CD4-positive, alpha-beta T cell (primary cell): ENCODE measurements at regions not wholly inside any gene's neighbourhood (a gene's known extent, or its start where the extent isn't known, plus 50 kb on each side); places are given as distances from the start of the nearest gene placed in this dataset.
"Not testable (repeated sequence)": the region's sequence is repeated elsewhere in the genome, so short reads cannot be mapped to it uniquely, and the experiment has no call there.

ENCODE experiments used
- ATAC-seq: fragments of 200-7000 bp; cut with Tn5 transposase; one replicate; pipeline ENCODE4 v1.10.0; 2022; ENCODE audit warnings: mild to moderate bottlenecking; ENCODE audit not compliant: poor library complexity
- CTCF ChIA-PET: fragments of 350-600 bp; sonication (Branson Sonifier 250); formaldehyde crosslinking; loops from one replicate; lab custom pipeline; 2021; ENCODE audit warnings: antibody characterized with exemption, inconsistent platforms; lab: Charles Lee
- POLR2A ChIA-PET: fragments of 350-600 bp; sonication (Branson Sonifier 250); formaldehyde crosslinking; loops from one replicate; lab custom pipeline; 2021; ENCODE audit warnings: antibody characterized with exemption, inconsistent platforms; lab: Charles Lee
- DNase-seq, 14 experiments: peaks; one replicate each; pipeline ENCODE4 v3.0.0-alpha.2; 2013 to 2020; ENCODE audit warnings: mixed read lengths in 2 of 14
- H3K27ac ChIP-seq, 2 donors: one replicate each; pipeline versions ENCODE4 v1.5.1 to v1.7.0; 2013; ENCODE audit warnings: low read length in 2 of 2, low read depth in 1 of 2, mild to moderate bottlenecking in 1 of 2
- H3K27me3 ChIP-seq, 2 experiments: 1 replicate in 1 of 2; 2 replicates in 1 of 2; pipeline versions ENCODE4 v1.6.1 to v1.7.0; 2013; ENCODE audit warnings: low read length in 2 of 2, control low read depth in 1 of 2, mild to moderate bottlenecking in 1 of 2, moderate library complexity in 1 of 2; ENCODE audit not compliant: insufficient read depth in 2 of 2, control insufficient read depth in 1 of 2
- H3K36me3 ChIP-seq: one replicate; pipeline ENCODE4 v1.6.1; 2013; ENCODE audit warnings: low read length, control low read depth; ENCODE audit not compliant: insufficient read depth
- H3K4me1 ChIP-seq: one replicate; pipeline ENCODE4 v1.6.1; 2013; ENCODE audit warnings: low read length, control low read depth; ENCODE audit not compliant: insufficient read depth
- H3K4me3 ChIP-seq: one replicate; pipeline ENCODE4 v1.5.1; 2013; ENCODE audit warnings: mild to moderate bottlenecking, low read length, moderate library complexity
- H3K9me3 ChIP-seq, 2 experiments: 1 replicate in 1 of 2; 2 replicates in 1 of 2; pipeline versions ENCODE4 v1.6.1 to v1.7.0; 2013; ENCODE audit warnings: low read length in 2 of 2, mild to moderate bottlenecking in 2 of 2, control low read depth in 1 of 2, moderate library complexity in 1 of 2; ENCODE audit not compliant: control insufficient read depth in 1 of 2, insufficient read depth in 1 of 2
- H3K27ac Mint-ChIP-seq: one replicate; pipeline ENCODE4 v1.8.0; 2020; ENCODE audit warnings: mixed read lengths
- H3K27me3 Mint-ChIP-seq: one replicate; pipeline ENCODE4 v1.8.0; 2021; ENCODE audit warnings: mixed read lengths
- H3K36me3 Mint-ChIP-seq: one replicate; pipeline ENCODE4 v1.8.0; 2021; ENCODE audit warnings: low read depth, mixed read lengths
- H3K4me1 Mint-ChIP-seq: one replicate; pipeline ENCODE4 v1.8.0; 2021; ENCODE audit warnings: low read depth, mixed read lengths
- H3K4me3 Mint-ChIP-seq: one replicate; pipeline ENCODE4 v1.8.0; 2020; ENCODE audit warnings: mild to moderate bottlenecking, mixed read lengths
- H3K9me3 Mint-ChIP-seq: one replicate; pipeline ENCODE4 v1.8.0; 2020; ENCODE audit warnings: mixed read lengths
- intact Hi-C, 2 experiments: fragments of 100-400 bp; cut with DNase I in 1 of 2; cut with micrococcal nuclease in 1 of 2; formaldehyde crosslinking; loops; one replicate each; pipeline versions ENCODE4 v1.15.1 to v1.9.0; 2023 to 2025; cut with DNase I, micrococcal nuclease
- TF ChIP-seq, protein P1 (sequence below): fragments of 200-600 bp; IDR thresholded peaks from one replicate; pipeline ENCODE4 v1.8.0; 2022; ENCODE audit warnings: antibody characterized with exemption, mild to moderate bottlenecking

DNA sequence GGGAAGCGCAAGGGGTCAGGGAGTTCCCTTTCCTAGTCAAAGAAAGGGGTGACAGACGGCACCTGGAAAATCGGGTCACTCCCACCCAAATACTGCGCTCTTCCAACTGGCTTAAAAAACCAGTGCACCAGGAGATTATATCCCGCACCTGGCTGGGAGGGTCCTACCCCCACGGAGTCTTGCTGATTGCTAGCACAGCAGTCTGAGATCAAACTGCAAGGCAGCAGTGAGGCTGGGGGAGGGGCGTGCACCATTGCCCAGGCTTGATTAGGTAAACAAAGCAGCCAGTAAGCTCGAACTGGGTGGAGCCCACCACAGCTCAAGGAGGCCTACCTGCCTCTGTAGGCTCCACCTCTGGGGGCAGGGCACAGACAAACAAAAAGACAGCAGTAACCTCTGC, 726.0 kb upstream of the MANEA start:
- H3K27ac Mint-ChIP-seq, DNase-seq, CTCF ChIA-PET, H3K4me1 ChIP-seq, H3K4me3 ChIP-seq, H3K27me3 Mint-ChIP-seq, intact Hi-C loops, POLR2A ChIA-PET, H3K9me3 Mint-ChIP-seq, H3K4me3 Mint-ChIP-seq, H3K36me3 Mint-ChIP-seq, H3K4me1 Mint-ChIP-seq, H3K36me3 ChIP-seq, H3K27ac ChIP-seq, H3K9me3 ChIP-seq, ATAC-seq, H3K27me3 ChIP-seq: not testable (repeated sequence)

DNA sequence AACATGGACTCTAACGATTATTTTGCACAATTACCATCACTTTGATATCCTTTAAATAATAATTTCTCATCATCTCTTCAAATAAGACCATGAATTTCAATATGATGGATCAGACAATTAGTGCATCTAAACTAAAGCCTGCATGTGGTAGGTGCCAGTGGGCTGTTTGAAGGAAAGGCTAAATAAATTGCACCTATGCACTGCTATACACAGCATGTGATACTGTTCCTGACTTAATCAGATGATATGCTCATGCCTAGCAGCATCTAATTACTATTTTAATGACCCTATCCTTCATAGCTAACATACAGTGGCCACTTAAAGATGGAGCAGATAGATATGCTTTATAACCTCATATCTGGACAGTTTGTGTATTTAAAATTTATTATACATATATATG, 731.6 kb upstream of the MANEA start:
- ATAC-seq, result no peak
- no peaks in the 10 kb centered on the region for H3K4me1 ChIP-seq

DNA sequence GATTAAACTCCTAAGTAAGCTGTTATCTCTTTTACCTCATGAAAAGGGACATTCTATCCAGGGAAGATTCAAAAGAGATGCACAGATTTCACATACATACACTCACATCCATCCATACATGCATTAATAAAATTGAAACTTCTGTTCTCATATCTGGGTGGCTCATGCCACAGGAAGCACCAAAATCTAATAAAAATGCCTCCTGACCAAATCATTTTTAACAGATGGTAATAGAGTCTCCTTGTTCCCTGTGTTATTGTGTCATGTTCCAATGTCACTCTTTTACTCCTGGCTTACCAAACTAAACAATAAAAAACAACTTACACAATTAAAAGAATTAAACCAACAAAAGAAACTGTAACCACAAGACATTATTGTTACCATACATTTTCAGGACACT, 742.1 kb upstream of the MANEA start:
- DNase-seq, result no peak
- intact Hi-C loops, result no loop called here
- no peak overlapping the region for H3K27ac ChIP-seq

More for the DNA sequence above, 731.6 kb upstream of the MANEA start:
- H3K4me3 Mint-ChIP-seq, result no peak overlapping the region
- no peaks in the 10 kb centered on the region for H3K27me3 ChIP-seq
- CTCF ChIA-PET, result no interaction called here
- no peak overlapping the region for H3K27ac ChIP-seq
- TF ChIP-seq, protein P1, sequence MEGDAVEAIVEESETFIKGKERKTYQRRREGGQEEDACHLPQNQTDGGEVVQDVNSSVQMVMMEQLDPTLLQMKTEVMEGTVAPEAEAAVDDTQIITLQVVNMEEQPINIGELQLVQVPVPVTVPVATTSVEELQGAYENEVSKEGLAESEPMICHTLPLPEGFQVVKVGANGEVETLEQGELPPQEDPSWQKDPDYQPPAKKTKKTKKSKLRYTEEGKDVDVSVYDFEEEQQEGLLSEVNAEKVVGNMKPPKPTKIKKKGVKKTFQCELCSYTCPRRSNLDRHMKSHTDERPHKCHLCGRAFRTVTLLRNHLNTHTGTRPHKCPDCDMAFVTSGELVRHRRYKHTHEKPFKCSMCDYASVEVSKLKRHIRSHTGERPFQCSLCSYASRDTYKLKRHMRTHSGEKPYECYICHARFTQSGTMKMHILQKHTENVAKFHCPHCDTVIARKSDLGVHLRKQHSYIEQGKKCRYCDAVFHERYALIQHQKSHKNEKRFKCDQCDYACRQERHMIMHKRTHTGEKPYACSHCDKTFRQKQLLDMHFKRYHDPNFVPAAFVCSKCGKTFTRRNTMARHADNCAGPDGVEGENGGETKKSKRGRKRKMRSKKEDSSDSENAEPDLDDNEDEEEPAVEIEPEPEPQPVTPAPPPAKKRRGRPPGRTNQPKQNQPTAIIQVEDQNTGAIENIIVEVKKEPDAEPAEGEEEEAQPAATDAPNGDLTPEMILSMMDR, result no peak
- no peak overlapping the region for H3K27ac Mint-ChIP-seq
- H3K36me3 Mint-ChIP-seq, result no peaks in the 10 kb centered on the region
- peaks cover 0 to 3% of the 10 kb centered on the region in 2 experiments for H3K9me3 ChIP-seq
- H3K4me3 ChIP-seq, result no peak overlapping the region
- H3K9me3 Mint-ChIP-seq, result no peaks in the 10 kb centered on the region
- H3K36me3 ChIP-seq, result no peaks in the 10 kb centered on the region
- POLR2A ChIA-PET, result no interaction called here
- no peaks in the 10 kb centered on the region for H3K4me1 Mint-ChIP-seq
- H3K27me3 Mint-ChIP-seq, result no peaks in the 10 kb centered on the region
- intact Hi-C loops, result no loop called here
- DNase-seq, result no peak

DNA sequence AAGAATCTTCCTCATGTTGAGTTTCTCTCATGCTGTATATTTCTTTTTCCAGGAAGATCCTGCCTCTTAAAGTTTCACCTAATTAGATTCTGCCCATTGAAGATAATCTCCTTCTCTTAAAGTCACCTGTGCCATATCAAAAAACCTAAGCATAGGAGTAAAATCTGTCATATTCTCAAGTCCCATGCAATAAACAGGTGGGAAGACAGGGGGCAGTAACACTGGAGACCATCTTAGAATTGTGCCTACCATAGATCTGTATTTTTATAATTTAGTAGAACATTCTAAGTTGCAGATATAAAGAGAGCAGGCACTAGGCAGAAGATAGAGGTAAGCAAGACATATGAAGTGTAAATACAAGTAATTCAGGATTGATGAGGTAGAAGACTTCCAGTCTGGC, 763.5 kb upstream of the MANEA start:
- Histone ChIP-seq H3K36me3 (no peaks in the 10 kb centered on the region), H3K27me3 (no peaks in the 10 kb centered on the region), H3K4me1 (no peaks in the 10 kb centered on the region), H3K9me3 (no peaks in the 10 kb centered on the region), H3K4me3 (no peak overlapping the region), H3K27ac (no peak overlapping the region)
- H3K4me1 Mint-ChIP-seq, result no peaks in the 10 kb centered on the region
- TF ChIP-seq, protein P1, result no peak
- no peaks in the 10 kb centered on the region for H3K36me3 Mint-ChIP-seq
- ChIA-PET POLR2A (no interaction called here), CTCF (no interaction called here)
- H3K27ac Mint-ChIP-seq, result no peak overlapping the region
- ATAC-seq, result no peak
- peaks cover 3% of the 10 kb centered on the region for H3K9me3 Mint-ChIP-seq
- intact Hi-C loops, result no loop called here
- H3K27me3 Mint-ChIP-seq, result no peaks in the 10 kb centered on the region
- H3K4me3 Mint-ChIP-seq, result no peak overlapping the region
- DNase-seq, result no peak

More for the DNA sequence above, 742.1 kb upstream of the MANEA start:
- no peaks in the 10 kb centered on the region for H3K4me1 ChIP-seq
- Mint-ChIP-seq H3K9me3 (peaks cover 4% of the 10 kb centered on the region), H3K27me3 (no peaks in the 10 kb centered on the region), H3K4me1 (no peaks in the 10 kb centered on the region), H3K4me3 (no peak overlapping the region), H3K36me3 (no peaks in the 10 kb centered on the region), H3K27ac (no peak overlapping the region)
- TF ChIP-seq, protein P1, result no peak
- POLR2A ChIA-PET, result no interaction called here
- no peak for ATAC-seq
- H3K9me3 ChIP-seq, result no peaks in the 10 kb centered on the region
- CTCF ChIA-PET, result no interaction called here
- no peaks in the 10 kb centered on the region for H3K27me3 ChIP-seq
- no peak overlapping the region for H3K4me3 ChIP-seq
- no peaks in the 10 kb centered on the region for H3K36me3 ChIP-seq
